GM12878 (cell line): ENCODE measurements at regions not wholly inside any gene's neighbourhood (a gene's known extent, or its start where the extent isn't known, plus 50 kb on each side); places are given as distances from the start of the nearest gene placed in this dataset.

Source experiments
- ATAC-seq: fragments of 200-7000 bp; cut with Tn5 transposase; 3 replicates; pipeline ENCODE4 v1.9.1; 2020; ENCODE audit warnings: mild to moderate bottlenecking, moderate library complexity
- BruUV-seq: library from RNA; stranded (reverse); fragments of 400-500 nt; replicated peaks from 2 replicates; lab custom pipeline; 2021; lab: Mats Ljungman, UMichigan
- CTCF ChIA-PET: fragments of 300-600 bp; sonication (Branson Sonifier 250); formaldehyde crosslinking; extraction: SDS; loops from one replicate; lab custom pipeline; 2021; ENCODE audit warnings: inconsistent platforms; lab: Yijun Ruan, JAX
- POLR2A ChIA-PET: fragments of 350-600 bp; formaldehyde crosslinking; extraction: SDS; loops from one replicate; lab custom pipeline; 2021; ENCODE audit warnings: inconsistent platforms; lab: Charles Lee
- RAD21 ChIA-PET: fragments of 300-600 bp; sonication (Branson Sonifier 250); formaldehyde crosslinking; loops from one replicate; lab custom pipeline; 2023; ENCODE audit warnings: antibody characterized with exemption; ENCODE audit not compliant: unreplicated experiment; lab: Charles Lee
- SMC1A ChIA-PET: fragments of 300-600 bp; sonication (Branson Sonifier 250); formaldehyde crosslinking; loops from one replicate; lab custom pipeline; 2023; ENCODE audit not compliant: unreplicated experiment, uncharacterized antibody; lab: Charles Lee
- DNase-seq: peaks from one replicate; pipeline ENCODE4 v3.0.0-alpha.2; 2011; ENCODE audit warnings: low read depth, low spot score
- FAIRE-seq: peaks from 3 replicates; lab custom pipeline; 2011; peaks lifted over from hg19 to GRCh38; lab: Jason Lieb, UNC
- H2AFZ ChIP-seq: 2 replicates; pipeline ENCODE4 v1.6.0; 2011; ENCODE audit warnings: low read depth, low read length, control low read depth; ENCODE audit not compliant: control insufficient read depth
- H3K27ac ChIP-seq: 2 replicates; pipeline ENCODE4 v1.5.1; 2011; ENCODE audit warnings: control low read depth; ENCODE audit not compliant: control insufficient read depth, insufficient read depth
- H3K27me3 ChIP-seq, 2 experiments: replicated peaks in 1 of 2; 2 replicates each; pipeline versions ENCODE4 v1.6.0 to v1.6.1; 2011; ENCODE audit warnings: low read length in 1 of 2; ENCODE audit not compliant: control insufficient read depth in 2 of 2, insufficient read depth in 2 of 2
- H3K36me3 ChIP-seq, 2 experiments: 2 replicates each; pipeline ENCODE4 v1.5.1; 2011; ENCODE audit warnings: low read length in 1 of 2; ENCODE audit not compliant: control insufficient read depth in 2 of 2, insufficient read depth in 2 of 2
- H3K4me1 ChIP-seq: 2 replicates; pipeline ENCODE4 v1.6.1; 2011; ENCODE audit warnings: mild to moderate bottlenecking, low read length, moderate library complexity, mixed read lengths; ENCODE audit not compliant: control insufficient read depth, insufficient read depth
- H3K4me2 ChIP-seq: 2 replicates; pipeline ENCODE4 v1.6.0; 2011; ENCODE audit warnings: control low read depth; ENCODE audit not compliant: control insufficient read depth, insufficient read depth
- H3K4me3 ChIP-seq: fragments of 200-600 bp; sonication (generic); 2 replicates; pipeline ENCODE4 v1.5.1; 2016
- H3K79me2 ChIP-seq: 2 replicates; pipeline ENCODE4 v1.6.0; 2011; ENCODE audit warnings: low read length; ENCODE audit not compliant: control insufficient read depth, insufficient read depth
- H3K9ac ChIP-seq: 2 replicates; pipeline ENCODE4 v1.8.0; 2011; ENCODE audit warnings: low read length, control low read depth, mixed read lengths; ENCODE audit not compliant: control insufficient read depth, insufficient read depth
- H3K9me3 ChIP-seq: replicated peaks from 3 replicates; pipeline ENCODE4 v1.5.1; 2011; ENCODE audit warnings: mild to moderate bottlenecking, low read length; ENCODE audit not compliant: control insufficient read depth, insufficient read depth
- H4K20me1 ChIP-seq: 2 replicates; pipeline ENCODE4 v1.6.0; 2011; ENCODE audit not compliant: control insufficient read depth, insufficient read depth
- JUNB ChIP-seq: IDR thresholded peaks from 2 replicates; pipeline ENCODE4 v1.6.1; 2016; ENCODE audit warnings: antibody characterized with exemption, mild to moderate bottlenecking
- RB1 ChIP-seq: fragments of 450-650 bp; formaldehyde crosslinking; IDR thresholded peaks from 2 replicates; pipeline ENCODE4 v1.6.1; 2017; ENCODE audit warnings: mild to moderate bottlenecking, borderline replicate concordance
- WGBS: methylation state at CpG from one replicate; pipeline ENCODE4 v1.1.6; 2016; ENCODE audit warnings: low lambda C conversion rate; ENCODE audit not compliant: insufficient replicate concordance, insufficient coverage; ENCODE audit errors: missing lambda C conversion rate; 5-methylcytosine and 5-hydroxymethylcytosine counted together
- in situ Hi-C: fragments of 300-500 bp; cut with MboI; formaldehyde crosslinking; loops from 9 replicates; pipeline ENCODE4 v1.14.3; 2018; ENCODE audit warnings: mixed read lengths
- intact Hi-C: fragments of 100-400 bp; cut with micrococcal nuclease; formaldehyde crosslinking; loops from one replicate; pipeline ENCODE4 v1.14.2; 2022; ENCODE audit not compliant: unreplicated experiment
- TF ChIP-seq, protein P1 (sequence below): IDR thresholded peaks from 2 replicates; pipeline ENCODE4 v1.6.1; 2012; ENCODE audit warnings: low read depth, low read length, improper control_type of control experiment
- TF ChIP-seq, protein P2 (sequence below): IDR thresholded peaks from 2 replicates; pipeline ENCODE4 v1.6.1; 2011; ENCODE audit warnings: low read depth, low read length, improper control_type of control experiment, borderline replicate concordance
- TF ChIP-seq, protein P3 (sequence below): fragments of 150-350 bp; IDR thresholded peaks from 2 replicates; pipeline ENCODE4 v1.6.1; 2016; ENCODE audit warnings: low read depth, low read length

DNA sequence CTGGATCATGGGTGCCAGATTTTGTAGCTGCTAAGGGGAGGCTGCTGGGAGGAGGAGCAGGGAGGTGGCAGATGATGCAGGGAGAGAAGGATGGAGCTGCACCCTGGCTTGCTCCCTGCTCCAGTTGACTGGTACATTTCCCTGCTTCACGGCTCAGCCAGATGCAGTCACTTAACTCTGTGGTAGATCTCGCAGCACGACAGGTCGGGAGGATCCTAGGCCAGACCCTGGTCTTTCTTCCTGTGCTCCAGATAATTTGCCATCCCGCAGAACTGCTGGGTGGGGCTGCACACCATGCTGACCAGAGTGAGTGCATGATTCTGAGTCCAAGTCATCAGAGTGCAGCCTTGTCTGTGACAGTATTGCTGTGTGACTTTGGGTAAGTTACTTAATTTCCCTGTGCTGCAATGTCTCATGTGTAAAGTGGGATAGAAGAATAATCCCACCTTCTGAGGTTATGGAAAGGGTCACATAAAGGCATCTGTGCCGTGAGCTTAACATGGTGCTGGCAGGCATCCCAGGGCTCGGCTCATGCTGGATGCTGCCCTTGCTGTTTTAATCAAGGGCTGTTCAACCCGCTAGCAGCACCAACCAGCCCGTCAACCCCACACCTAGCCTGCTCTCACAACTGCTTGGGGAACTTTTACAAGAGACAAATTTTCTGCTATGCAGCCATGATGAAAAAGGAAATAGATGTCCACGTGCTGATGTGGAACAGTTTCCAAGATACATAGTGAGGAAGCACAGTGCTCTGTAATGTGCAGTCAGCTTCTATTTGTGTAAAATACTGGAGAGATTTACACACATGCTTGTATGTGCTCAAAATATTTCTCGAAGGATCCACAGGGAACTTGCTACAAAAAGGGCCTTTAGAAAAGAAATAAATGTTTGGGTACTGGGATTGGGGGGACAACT lies 257.9 kb downstream of the CDH26 start:
- in situ Hi-C loops (no loop called here), intact Hi-C loops (no loop called here)
- ATAC-seq (no peak), FAIRE-seq (no peak), DNase-seq (no peak)
- H3K27ac ChIP-seq = no peak overlapping the region
- H3K4me2 ChIP-seq = no peak overlapping the region
- no peak overlapping the region for H3K9ac ChIP-seq
- ChIA-PET SMC1A (no interaction called here), POLR2A (no interaction called here), RAD21 (no interaction called here), CTCF (interaction anchor here (6.5 kb wide), 1 partner anchor 48 kb away, joined by 55 read pairs; no protein-coding TSS in a partner anchor)
- no peak overlapping the region for H3K4me3 ChIP-seq
- H3K27me3 ChIP-seq = no peaks in the 10 kb centered on the region
- TF ChIP-seq, protein P1, sequence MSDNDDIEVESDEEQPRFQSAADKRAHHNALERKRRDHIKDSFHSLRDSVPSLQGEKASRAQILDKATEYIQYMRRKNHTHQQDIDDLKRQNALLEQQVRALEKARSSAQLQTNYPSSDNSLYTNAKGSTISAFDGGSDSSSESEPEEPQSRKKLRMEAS = no peak
- TF ChIP-seq JUNB (no peak), RB1 (no peak)
- TF ChIP-seq, protein P2, sequence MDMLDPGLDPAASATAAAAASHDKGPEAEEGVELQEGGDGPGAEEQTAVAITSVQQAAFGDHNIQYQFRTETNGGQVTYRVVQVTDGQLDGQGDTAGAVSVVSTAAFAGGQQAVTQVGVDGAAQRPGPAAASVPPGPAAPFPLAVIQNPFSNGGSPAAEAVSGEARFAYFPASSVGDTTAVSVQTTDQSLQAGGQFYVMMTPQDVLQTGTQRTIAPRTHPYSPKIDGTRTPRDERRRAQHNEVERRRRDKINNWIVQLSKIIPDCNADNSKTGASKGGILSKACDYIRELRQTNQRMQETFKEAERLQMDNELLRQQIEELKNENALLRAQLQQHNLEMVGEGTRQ = no peak
- TF ChIP-seq, protein P3, sequence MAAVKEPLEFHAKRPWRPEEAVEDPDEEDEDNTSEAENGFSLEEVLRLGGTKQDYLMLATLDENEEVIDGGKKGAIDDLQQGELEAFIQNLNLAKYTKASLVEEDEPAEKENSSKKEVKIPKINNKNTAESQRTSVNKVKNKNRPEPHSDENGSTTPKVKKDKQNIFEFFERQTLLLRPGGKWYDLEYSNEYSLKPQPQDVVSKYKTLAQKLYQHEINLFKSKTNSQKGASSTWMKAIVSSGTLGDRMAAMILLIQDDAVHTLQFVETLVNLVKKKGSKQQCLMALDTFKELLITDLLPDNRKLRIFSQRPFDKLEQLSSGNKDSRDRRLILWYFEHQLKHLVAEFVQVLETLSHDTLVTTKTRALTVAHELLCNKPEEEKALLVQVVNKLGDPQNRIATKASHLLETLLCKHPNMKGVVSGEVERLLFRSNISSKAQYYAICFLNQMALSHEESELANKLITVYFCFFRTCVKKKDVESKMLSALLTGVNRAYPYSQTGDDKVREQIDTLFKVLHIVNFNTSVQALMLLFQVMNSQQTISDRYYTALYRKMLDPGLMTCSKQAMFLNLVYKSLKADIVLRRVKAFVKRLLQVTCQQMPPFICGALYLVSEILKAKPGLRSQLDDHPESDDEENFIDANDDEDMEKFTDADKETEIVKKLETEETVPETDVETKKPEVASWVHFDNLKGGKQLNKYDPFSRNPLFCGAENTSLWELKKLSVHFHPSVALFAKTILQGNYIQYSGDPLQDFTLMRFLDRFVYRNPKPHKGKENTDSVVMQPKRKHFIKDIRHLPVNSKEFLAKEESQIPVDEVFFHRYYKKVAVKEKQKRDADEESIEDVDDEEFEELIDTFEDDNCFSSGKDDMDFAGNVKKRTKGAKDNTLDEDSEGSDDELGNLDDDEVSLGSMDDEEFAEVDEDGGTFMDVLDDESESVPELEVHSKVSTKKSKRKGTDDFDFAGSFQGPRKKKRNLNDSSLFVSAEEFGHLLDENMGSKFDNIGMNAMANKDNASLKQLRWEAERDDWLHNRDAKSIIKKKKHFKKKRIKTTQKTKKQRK = no peak
- H4K20me1 ChIP-seq = no peaks in the 10 kb centered on the region
- H2AFZ ChIP-seq = no peak overlapping the region
- 27% methylated on average over 11 of the region's 11 CpGs for WGBS
- no peaks in the 10 kb centered on the region for H3K4me1 ChIP-seq
- H3K9me3 ChIP-seq = no peaks in the 10 kb centered on the region
- no TSS peak for BruUV-seq
- no peaks in the 10 kb centered on the region for H3K36me3 ChIP-seq
- H3K79me2 ChIP-seq = no peaks in the 10 kb centered on the region
